ENCODE measurements at regions not wholly inside any gene's neighbourhood (a gene's known extent, or its start where the extent isn't known, plus 50 kb on each side); places are given as distances from the start of the nearest gene placed in this dataset.

DNA sequence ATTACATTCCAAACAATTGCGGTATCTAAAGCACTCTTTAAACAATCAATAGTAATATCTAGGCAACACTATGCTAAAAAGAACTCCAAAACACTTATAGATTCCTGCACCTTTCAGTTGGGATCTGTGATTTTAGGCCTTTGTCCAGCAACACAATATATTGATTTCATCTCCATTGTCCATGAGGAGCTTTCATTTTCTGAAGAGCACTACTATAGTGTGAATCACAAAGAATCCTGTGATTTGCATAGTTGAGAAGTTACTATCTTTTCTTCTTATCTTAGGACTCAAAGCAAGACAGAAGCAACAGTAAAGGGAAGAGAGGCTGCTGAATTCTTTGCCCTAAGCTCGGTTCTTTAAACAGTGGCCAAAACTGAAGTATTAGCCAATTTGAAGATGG lies 846.8 kb downstream of the IPMK start:
- no peak for TF ChIP-seq CTCF (IDR thresholded peaks at IDR 0.05; ENCODE audit: low read depth, low read length)
- no peak overlapping the region for H3K4me3 ChIP-seq (replicated peaks in 1 of 2; ENCODE audit: low read depth in 2 of 2, low read length in 2 of 2)
- DNase-seq (ENCODE audit: low read depth in 2 of 2), result no peak

- no peak for TF ChIP-seq CTCF (IDR thresholded peaks at IDR 0.05; ENCODE audit: low read depth, low read length)
- no peak overlapping the region for H3K4me3 ChIP-seq (replicated peaks in 1 of 2; ENCODE audit: low read depth in 2 of 2, low read length in 2 of 2)
- DNase-seq (ENCODE audit: low read depth in 2 of 2), result no peak
Observed at GRCh38 chr10:57418476-57418875, 849.2 kb downstream of the IPMK start.

DNA sequence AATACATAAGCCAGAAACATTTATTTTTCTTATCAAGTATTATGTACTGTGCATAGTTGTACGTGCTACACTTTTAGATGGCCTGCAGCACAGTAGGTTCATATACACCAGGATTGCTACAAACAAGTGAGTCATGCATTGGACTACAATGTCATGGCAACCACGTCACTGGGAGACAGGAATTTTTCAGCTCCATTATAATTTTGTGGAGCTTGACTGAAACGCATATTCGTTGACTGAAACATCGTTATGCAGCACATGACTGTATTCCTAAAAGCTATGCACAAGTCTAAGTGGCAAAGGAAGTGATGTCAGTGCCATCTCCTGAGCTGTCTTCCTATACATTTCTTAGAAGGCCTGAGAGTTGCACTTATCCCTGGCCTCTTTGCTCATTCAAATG lies 871.8 kb downstream of the IPMK start:
- H3K4me3 ChIP-seq (replicated peaks in 1 of 2; ENCODE audit: low read depth in 2 of 2, low read length in 2 of 2), result no peak overlapping the region
- no peak for DNase-seq (ENCODE audit: low read depth in 2 of 2)
- no peak for TF ChIP-seq CTCF (IDR thresholded peaks at IDR 0.05; ENCODE audit: low read depth, low read length)

- no peak overlapping the region for H3K4me3 ChIP-seq (replicated peaks in 1 of 2; ENCODE audit: low read depth in 2 of 2, low read length in 2 of 2)
- TF ChIP-seq CTCF (IDR thresholded peaks at IDR 0.05; ENCODE audit: low read depth, low read length), result no peak
- DNase-seq (ENCODE audit: low read depth in 2 of 2), result no peak
Observed at GRCh38 chr10:57367412-57367811, 900.3 kb downstream of the IPMK start.

DNA sequence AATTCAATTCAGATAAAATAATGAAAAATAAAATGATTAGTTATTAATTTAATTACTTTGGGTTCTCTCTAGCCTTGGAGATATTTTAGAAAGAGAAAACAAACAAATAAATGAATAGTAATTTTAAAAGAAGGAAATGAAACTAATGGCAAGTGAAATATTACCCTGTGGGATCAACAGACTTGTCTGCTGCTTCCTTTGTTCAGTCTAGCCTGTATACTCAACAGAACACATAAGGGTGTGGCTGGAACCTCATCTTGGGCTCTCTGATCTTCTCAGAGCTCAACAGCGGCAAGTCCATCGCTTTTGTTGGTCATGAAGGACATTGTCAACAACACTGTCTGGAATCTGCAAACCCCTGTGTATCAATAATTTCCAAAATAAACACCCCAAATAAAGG lies 904.9 kb downstream of the IPMK start:
- TF ChIP-seq CTCF (IDR thresholded peaks at IDR 0.05; ENCODE audit: low read depth, low read length), result no peak
- no peak for DNase-seq (ENCODE audit: low read depth in 2 of 2)

DNA sequence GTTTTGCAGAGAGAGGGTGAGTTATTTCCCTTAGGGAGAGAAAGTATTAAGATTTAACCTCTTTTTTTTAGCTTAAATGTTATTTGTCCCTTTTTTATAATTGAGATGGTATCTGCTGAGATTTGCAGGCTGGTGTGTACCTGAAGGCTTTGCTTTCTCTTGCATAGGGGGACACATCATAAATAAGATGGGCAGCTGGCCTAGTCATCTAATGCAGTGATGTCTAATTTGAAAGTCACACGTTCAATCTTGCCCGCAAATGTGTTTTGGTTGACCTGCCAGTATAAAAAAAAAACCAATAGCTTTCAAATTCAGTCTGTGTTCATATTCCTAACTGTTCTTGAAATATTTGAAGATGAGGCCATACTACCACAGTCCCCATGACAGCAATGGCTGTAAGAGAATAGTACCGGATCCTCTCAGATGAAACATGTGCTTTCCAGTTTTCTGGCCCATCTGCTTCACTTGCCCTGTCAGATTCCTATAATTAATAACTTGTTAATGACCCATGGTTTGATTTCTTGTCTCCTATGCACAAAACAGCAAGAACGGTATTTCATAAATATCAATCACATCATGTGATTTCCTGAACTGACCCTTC lies 914.2 kb downstream of the IPMK start:
- H3K4me3 ChIP-seq (replicated peaks in 1 of 2; ENCODE audit: low read depth in 2 of 2, low read length in 2 of 2), result no peak overlapping the region
- no peak for TF ChIP-seq CTCF (IDR thresholded peaks at IDR 0.05; ENCODE audit: low read depth, low read length)
- DNase-seq (ENCODE audit: low read depth in 2 of 2), result no peak

More for the DNA sequence above, 904.9 kb downstream of the IPMK start:
- no peak overlapping the region for H3K4me3 ChIP-seq (replicated peaks in 1 of 2; ENCODE audit: low read depth in 2 of 2, low read length in 2 of 2)

GRCh38 chr10:57351076-57351475 lies 916.6 kb downstream of the IPMK start:
- DNase-seq (ENCODE audit: low read depth in 2 of 2), result no peak
- TF ChIP-seq CTCF (IDR thresholded peaks at IDR 0.05; ENCODE audit: low read depth, low read length), result no peak
- H3K4me3 ChIP-seq (replicated peaks in 1 of 2; ENCODE audit: low read depth in 2 of 2, low read length in 2 of 2), result no peak overlapping the region
